B cell (primary cell): ENCODE measurements at regions not wholly inside any gene's neighbourhood (a gene's known extent, or its start where the extent isn't known, plus 50 kb on each side); places are given as distances from the start of the nearest gene placed in this dataset.
A peak's percentile ranks its signal among the peaks of the same experiment; 100 is the strongest.

Experiments
- ATAC-seq: fragments of 200-7000 bp; cut with Tn5 transposase; one replicate; pipeline ENCODE4 v1.10.0; 2021; ENCODE audit warnings: low read depth, mild to moderate bottlenecking, moderate number of reproducible peaks, moderate library complexity
- CTCF ChIA-PET: fragments of 350-600 bp; sonication (Branson Sonifier 250); formaldehyde crosslinking; loops from one replicate; lab custom pipeline; 2021; ENCODE audit warnings: antibody characterized with exemption, inconsistent platforms; lab: Charles Lee
- POLR2A ChIA-PET: fragments of 350-600 bp; sonication (Branson Sonifier 250); formaldehyde crosslinking; loops from one replicate; lab custom pipeline; 2021; ENCODE audit warnings: antibody characterized with exemption; lab: Charles Lee
- DNase-seq: peaks from one replicate; pipeline ENCODE4 v3.0.0; 2013
- H2AFZ ChIP-seq: 2 replicates; pipeline ENCODE4 v1.6.1; 2012; ENCODE audit warnings: mild to moderate bottlenecking, low read depth, low read length; ENCODE audit not compliant: insufficient read depth, poor library complexity, severe bottlenecking
- H3K27ac ChIP-seq, 2 donors: 1 replicate in 1 of 2; 2 replicates in 1 of 2; pipeline ENCODE4 v1.5.1; 2012 to 2013; ENCODE audit warnings: low read length in 2 of 2, mild to moderate bottlenecking in 2 of 2, moderate library complexity in 1 of 2
- H3K27me3 ChIP-seq, 4 experiments: fragments of 200-600 bp in 1 of 4; sonication (generic) in 1 of 4; replicated peaks in 1 of 4; 1 replicate in 2 of 4; 2 replicates in 2 of 4; pipeline versions ENCODE4 v1.6.1 to v1.7.0; 2013 to 2016; ENCODE audit warnings: low read length in 3 of 4, mild to moderate bottlenecking in 2 of 4, mixed read lengths in 1 of 4, moderate library complexity in 1 of 4; ENCODE audit not compliant: insufficient read depth in 4 of 4, control insufficient read depth in 3 of 4; ENCODE audit errors: control extremely low read depth in 1 of 4
- H3K36me3 ChIP-seq, 2 experiments: replicated peaks in 1 of 2; 1 replicate in 1 of 2; 2 replicates in 1 of 2; pipeline versions ENCODE4 v1.6.1 to v1.7.1; 2013; ENCODE audit warnings: low read length in 1 of 2; ENCODE audit not compliant: insufficient read depth in 2 of 2, control insufficient read depth in 1 of 2; ENCODE audit errors: control extremely low read depth in 1 of 2, extremely low read depth in 1 of 2
- H3K4me1 ChIP-seq, 2 donors: fragments of 200-600 bp in 1 of 2; sonication (generic) in 1 of 2; 1 replicate in 1 of 2; 2 replicates in 1 of 2; pipeline versions ENCODE4 v1.5.1 to v1.6.1; 2013 to 2017; ENCODE audit warnings: low read length in 2 of 2; ENCODE audit not compliant: control insufficient read depth in 2 of 2, insufficient read depth in 2 of 2
- H3K4me2 ChIP-seq: replicated peaks from 2 replicates; pipeline ENCODE3; 2012; ENCODE audit warnings: mild to moderate bottlenecking, low read depth, low read length; ENCODE audit not compliant: poor library complexity, severe bottlenecking
- H3K4me3 ChIP-seq, 5 experiments: fragments of 200-600 bp in 1 of 5; sonication (generic) in 1 of 5; 1 replicate in 3 of 5; 2 replicates in 2 of 5; pipeline versions ENCODE4 v1.5.1 to v1.7.0; 2011 to 2016; ENCODE audit warnings: low read length in 4 of 5, mild to moderate bottlenecking in 4 of 5, low read depth in 2 of 5, control low read depth in 1 of 5, moderate library complexity in 1 of 5; ENCODE audit not compliant: insufficient read depth in 1 of 5; ENCODE audit errors: control extremely low read depth in 1 of 5, extremely low read depth in 1 of 5
- H3K79me2 ChIP-seq: fragments of 200-600 bp; sonication (generic); one replicate; pipeline ENCODE4 v1.6.0; 2016; ENCODE audit warnings: low read length; ENCODE audit not compliant: control insufficient read depth, insufficient read depth
- H3K9ac ChIP-seq: fragments of 200-600 bp; sonication (generic); 2 replicates; pipeline ENCODE4 v1.6.1; 2017; ENCODE audit warnings: mild to moderate bottlenecking, low read length, moderate library complexity
- H3K9me3 ChIP-seq, 3 donors: one replicate each; pipeline versions ENCODE4 v1.6.1 to v1.7.1; 2013; ENCODE audit warnings: low read length in 2 of 3; ENCODE audit not compliant: control insufficient read depth in 2 of 3, insufficient read depth in 1 of 3; ENCODE audit errors: control extremely low read depth in 1 of 3
- H4K20me1 ChIP-seq: 2 replicates; pipeline ENCODE4 v1.6.0; 2012; ENCODE audit warnings: mild to moderate bottlenecking, low read length; ENCODE audit not compliant: insufficient read depth, control insufficient read depth, poor library complexity, severe bottlenecking
- H3K27ac Mint-ChIP-seq: one replicate; pipeline ENCODE4 v1.8.0; 2021; ENCODE audit warnings: mixed read lengths
- H3K27me3 Mint-ChIP-seq: one replicate; pipeline ENCODE4 v1.8.0; 2021; ENCODE audit warnings: mixed read lengths
- H3K4me1 Mint-ChIP-seq: one replicate; pipeline ENCODE4 v1.8.0; 2021; ENCODE audit warnings: mixed read lengths
- H3K4me3 Mint-ChIP-seq: one replicate; pipeline ENCODE4 v1.8.0; 2021; ENCODE audit warnings: mixed read lengths
- H3K9me3 Mint-ChIP-seq: one replicate; pipeline ENCODE4 v1.8.0; 2022; ENCODE audit warnings: mixed read lengths; ENCODE audit not compliant: insufficient read depth
- CTCF ChIP-seq: fragments of 200-600 bp; IDR thresholded peaks from one replicate; pipeline ENCODE4 v1.8.0; 2022; ENCODE audit warnings: antibody characterized with exemption, mild to moderate bottlenecking
- EZH2 ChIP-seq: IDR thresholded peaks from 2 replicates; pipeline ENCODE4 v1.6.1; 2012; ENCODE audit warnings: borderline replicate concordance, low read depth, mild to moderate bottlenecking, moderate library complexity, low read length; ENCODE audit not compliant: insufficient read depth, poor library complexity, severe bottlenecking
- WGBS: methylation state at CpG from one replicate; pipeline ENCODE4 v1.1.5; 2013; ENCODE audit warnings: missing lambda C conversion rate; ENCODE audit not compliant: insufficient coverage; 5-methylcytosine and 5-hydroxymethylcytosine counted together
- intact Hi-C: fragments of 100-400 bp; cut with micrococcal nuclease; formaldehyde crosslinking; loops from one replicate; pipeline ENCODE4 v1.10.0; 2022

- peaks cover 24 to 38% of the 10 kb centered on the region in 2 donors for H3K4me1 ChIP-seq
- H3K79me2 ChIP-seq, result no peaks in the 10 kb centered on the region
- no peaks in the 10 kb centered on the region for H3K36me3 ChIP-seq
- ATAC-seq (no peak), DNase-seq (no peak)
- H4K20me1 ChIP-seq, result no peaks in the 10 kb centered on the region
- H3K4me3 Mint-ChIP-seq, result peak overlapping the region; percentile 5
- no peaks in the 10 kb centered on the region for H3K27me3 Mint-ChIP-seq
- intact Hi-C loops, result loop anchor here (10.0 kb wide), 1 partner anchor 106 kb away; no protein-coding TSS in a partner anchor
- no peaks in the 10 kb centered on the region for H3K9me3 ChIP-seq
- peaks cover 59% of the 10 kb centered on the region for H3K4me1 Mint-ChIP-seq
- no peak overlapping the region for H3K4me3 ChIP-seq
- no peak for TF ChIP-seq CTCF
- no peak for TF ChIP-seq EZH2
- no peak overlapping the region for H2AFZ ChIP-seq
- H3K27ac Mint-ChIP-seq, result peak overlapping the region; percentile 51
- ChIA-PET POLR2A (no interaction called here), CTCF (no interaction called here)
- WGBS, result no CpG with 5 or more reads among the region's 2 CpGs
- no peaks in the 10 kb centered on the region for H3K27me3 ChIP-seq
- no peaks in the 10 kb centered on the region for H3K9me3 Mint-ChIP-seq
- peak overlapping the region in 1 of 2 donors; percentile 48 for H3K27ac ChIP-seq
- peak overlapping the region; percentile 52 for H3K4me2 ChIP-seq
- H3K9ac ChIP-seq, result peak overlapping the region; percentile 2
These were observed 194.0 kb downstream of the NRIP1 start for GRCh38 chr21:14870853-14871149.

DNA sequence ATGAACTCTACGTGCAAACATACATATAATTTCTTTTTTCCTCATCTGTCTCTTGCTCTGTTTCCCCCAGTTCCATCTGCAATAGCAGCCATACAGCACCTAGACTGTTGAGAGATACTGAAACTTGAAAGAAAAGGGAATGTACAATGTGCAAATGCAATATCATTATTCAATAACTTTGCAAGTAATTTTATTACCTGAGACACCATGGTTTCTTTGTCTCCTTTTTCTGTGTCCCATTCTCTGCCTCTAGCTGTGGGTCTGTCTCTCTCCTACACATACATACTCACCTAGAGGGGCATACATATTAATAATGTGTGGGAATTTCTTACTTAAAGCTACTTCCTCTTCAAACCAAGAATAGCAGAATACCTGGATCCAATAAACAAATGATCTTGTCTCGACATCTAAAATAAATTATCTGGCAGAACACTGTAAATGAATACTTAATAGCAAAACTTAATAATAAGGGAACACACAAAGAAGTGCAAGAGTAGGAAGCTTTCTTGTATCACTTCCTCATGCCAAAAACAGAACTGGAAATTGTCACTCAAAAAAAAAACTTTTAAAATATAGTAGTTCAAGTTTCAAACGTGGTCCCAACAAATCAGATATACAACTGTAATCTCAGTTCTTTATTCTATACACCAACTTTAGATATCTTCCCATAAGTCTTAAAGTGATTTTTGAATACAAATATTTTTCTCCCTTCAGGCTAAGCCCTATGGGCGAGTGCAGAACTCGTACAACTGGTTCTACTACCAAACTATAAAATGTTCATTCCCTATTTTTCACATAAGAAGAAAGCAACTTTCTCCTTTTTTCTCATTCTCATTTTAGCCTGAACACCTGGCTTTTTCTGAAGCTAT is 194.6 kb downstream of the NRIP1 start:
- intact Hi-C loops, result loop anchor here (10.0 kb wide), 1 partner anchor 105 kb away; no protein-coding TSS in a partner anchor
- peak overlapping the region; percentile 30 for H3K4me3 Mint-ChIP-seq
- Histone ChIP-seq H3K36me3 (no peaks in the 10 kb centered on the region), H4K20me1 (no peaks in the 10 kb centered on the region), H3K27ac (peak overlapping the region in 1 of 2 donors; percentile 48), H3K4me1 (peaks cover 20 to 36% of the 10 kb centered on the region in 2 donors), H3K27me3 (no peaks in the 10 kb centered on the region), H3K79me2 (no peaks in the 10 kb centered on the region), H3K4me2 (peak overlapping the region; percentile 52), H3K9me3 (no peaks in the 10 kb centered on the region), H3K9ac (peak overlapping the region; percentile 2), H3K4me3 (peak overlapping the region in 1 of 5 experiments; percentile 28), H2AFZ (no peak overlapping the region)
- ATAC-seq, result peak; percentile 56
- 17% methylated on average over 2 of the region's 5 CpGs for whole genome bisulfite sequencing
- peaks cover 55% of the 10 kb centered on the region for H3K4me1 Mint-ChIP-seq
- ChIA-PET POLR2A (interaction anchor here (0.9 kb wide), 1 partner anchor 9 kb away, joined by 3 read pairs; no protein-coding TSS in a partner anchor), CTCF (interaction anchor here (1.1 kb wide), 1 partner anchor 9 kb away, joined by 3 read pairs; no protein-coding TSS in a partner anchor)
- TF ChIP-seq EZH2 (no peak), CTCF (no peak)
- no peaks in the 10 kb centered on the region for H3K27me3 Mint-ChIP-seq
- H3K27ac Mint-ChIP-seq, result no peak overlapping the region
- no peaks in the 10 kb centered on the region for H3K9me3 Mint-ChIP-seq
- peak; percentile 44 for DNase-seq
